ENCODE measurements at regions not wholly inside any gene's neighbourhood (a gene's known extent, or its start where the extent isn't known, plus 50 kb on each side); places are given as distances from the start of the nearest gene placed in this dataset.

DNA sequence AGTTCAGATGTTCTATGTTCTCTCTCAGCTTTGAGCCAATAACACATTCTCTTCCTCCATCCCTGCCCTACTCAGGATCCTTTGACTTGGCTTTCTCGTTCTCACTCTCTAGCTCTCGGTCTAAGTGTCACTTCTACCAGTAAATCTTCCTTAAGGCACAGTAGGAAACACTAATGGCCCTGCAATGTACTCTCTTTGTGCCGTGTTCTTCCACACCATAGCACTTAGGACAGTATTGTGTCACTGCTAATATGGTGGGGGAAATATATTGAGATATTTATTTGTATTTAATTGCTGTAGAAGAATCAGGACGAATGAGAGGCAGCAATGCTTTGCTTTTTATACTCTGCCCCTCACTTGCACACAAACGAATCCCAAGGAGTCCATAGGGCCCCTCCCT, 493.1 kb downstream of the SHISA9 start:
- no peak for DNase-seq

DNA sequence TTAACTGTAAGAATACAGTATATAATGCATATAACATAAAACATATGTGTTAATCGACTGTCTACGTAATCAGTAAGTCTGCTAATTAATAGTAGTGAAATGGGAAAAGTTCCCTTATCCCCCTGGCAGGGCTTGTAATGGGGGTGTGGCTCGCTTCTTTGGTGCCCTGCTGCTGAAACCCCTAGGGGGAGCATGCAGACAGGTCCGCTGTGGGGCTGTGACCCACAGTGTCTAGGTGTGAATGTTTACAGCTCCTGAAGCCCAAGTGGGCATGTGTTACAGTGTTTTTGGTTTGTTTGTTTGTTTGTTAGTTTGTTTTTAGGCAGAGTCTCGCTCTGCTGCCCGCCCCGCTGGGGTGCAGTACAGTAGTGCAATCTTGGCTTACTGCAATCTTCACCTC, 495.7 kb downstream of the SHISA9 start:
- no peak for DNase-seq

- DNase-seq: no peak
Observed at GRCh38 chr16:13401641-13402040, 500.2 kb downstream of the SHISA9 start.

DNA sequence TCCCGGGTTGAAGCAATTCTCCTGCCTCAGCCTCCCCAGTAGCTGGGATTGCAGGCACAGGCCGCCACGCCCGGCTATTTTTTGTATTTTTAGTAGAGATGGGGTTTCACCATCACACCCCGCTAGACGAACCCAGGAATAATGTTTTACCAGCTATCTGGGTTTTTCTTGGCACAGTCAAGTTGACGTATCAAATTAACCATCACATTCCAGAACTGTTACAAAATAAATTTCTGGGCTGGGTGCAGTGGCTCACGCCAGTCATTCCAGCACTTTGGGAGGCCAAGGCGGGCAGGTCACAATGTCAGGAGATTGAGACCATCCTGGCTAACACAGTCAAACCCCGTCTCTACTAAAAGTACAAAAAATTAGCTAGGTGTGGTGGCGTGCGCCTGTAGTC, 501.2 kb downstream of the SHISA9 start:
- DNase-seq: no peak

- DNase-seq: no peak
Observed at GRCh38 chr16:13403326-13403725, 501.9 kb downstream of the SHISA9 start.

DNA sequence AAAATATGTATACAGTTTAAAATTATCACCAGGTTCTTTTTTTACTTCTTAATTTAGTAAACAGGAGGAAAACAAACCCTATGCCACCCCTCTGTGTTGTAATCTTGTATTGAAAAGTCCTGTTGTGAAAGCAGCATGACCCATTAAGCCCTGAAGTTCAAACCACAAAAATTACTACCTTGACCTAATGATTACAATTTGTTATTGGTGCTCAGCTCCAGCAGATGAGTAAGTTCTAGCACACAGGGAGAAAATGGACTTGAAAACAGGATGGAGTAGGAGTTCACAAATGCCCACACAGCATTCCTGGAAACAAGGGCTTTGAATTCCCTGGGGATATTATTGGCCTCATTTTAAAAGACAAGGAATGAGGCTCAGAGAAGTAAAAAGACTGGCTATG, 505.8 kb upstream of the ERCC4 start:
- DNase-seq: no peak

DNA sequence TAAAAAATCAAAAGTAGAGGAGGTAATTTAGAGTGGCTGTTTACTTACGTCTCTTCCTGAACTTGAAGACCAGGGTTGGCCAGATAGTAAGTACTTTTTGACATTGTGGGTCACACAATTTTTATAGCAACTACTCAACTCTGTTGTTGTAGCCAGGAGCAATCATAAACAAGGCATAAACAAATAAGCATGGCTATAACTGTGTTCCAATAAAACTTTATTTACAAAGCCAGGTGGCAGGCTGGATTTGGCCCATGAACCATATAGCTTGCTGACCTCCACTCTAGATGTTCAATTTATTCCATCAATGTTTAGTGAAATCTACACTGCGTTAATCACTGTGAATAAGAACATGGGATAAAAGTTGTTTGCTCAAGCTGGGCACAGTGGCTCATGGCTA, 500.4 kb upstream of the ERCC4 start:
- DNase-seq: no peak

DNA sequence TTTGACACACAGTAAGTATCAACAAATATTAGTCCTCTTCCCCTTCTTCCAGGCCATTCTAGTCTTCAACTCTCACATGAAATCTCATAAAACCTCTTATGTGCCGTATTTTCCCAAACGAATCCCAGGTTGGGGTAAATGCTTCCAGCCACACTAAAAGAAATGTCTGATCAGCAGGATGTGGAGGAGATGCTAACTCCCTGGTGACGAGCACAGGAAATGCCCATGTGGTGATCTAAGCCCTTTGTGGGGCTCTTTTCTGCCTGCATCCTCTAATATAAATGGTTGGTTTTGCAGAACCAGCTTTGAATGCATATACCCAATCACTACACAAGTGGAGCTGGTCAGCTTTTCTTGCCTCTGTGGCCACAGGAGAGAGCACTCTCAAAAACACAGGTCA, 498.2 kb upstream of the ERCC4 start:
- DNase-seq: no peak

DNA sequence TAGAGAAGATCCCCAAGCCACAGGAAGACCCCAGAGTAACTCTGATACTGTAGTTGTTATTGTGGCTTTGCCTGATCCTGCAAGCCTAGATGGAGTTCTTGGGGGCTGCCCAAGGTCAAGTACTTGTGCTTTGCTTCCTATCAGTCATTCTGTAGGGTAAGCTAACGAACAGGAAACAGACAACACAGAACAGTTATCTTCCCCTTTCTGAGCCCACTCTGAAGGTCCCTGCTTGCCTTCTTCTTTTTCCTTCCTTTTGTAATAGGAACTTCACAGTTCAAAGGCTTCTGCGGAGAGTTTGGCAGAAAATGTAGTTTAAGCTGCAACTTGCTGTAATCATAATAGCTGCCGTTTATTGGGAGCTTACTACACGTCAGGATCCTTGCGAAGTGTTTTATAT, 494.1 kb upstream of the ERCC4 start:
- DNase-seq: no peak

DNA sequence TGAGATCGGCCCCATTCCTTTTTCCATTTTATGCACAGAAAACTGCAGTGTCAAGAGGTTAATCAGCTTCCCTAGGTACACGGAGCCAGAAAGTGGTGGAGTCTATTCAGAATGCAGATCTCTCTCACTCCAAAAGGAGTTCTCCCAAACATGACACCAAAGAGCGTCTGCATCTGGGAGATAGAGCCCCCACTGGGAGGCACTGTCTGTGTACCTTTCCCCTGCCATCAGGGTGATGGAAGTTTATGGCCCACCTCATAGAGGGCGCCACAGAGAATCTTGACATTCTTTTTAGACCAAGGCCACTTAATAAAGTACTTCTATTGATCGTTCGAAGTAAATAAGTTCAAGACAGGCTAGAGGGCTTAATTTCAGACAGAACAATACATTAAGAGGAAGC, 493.7 kb upstream of the ERCC4 start:
- no peak for DNase-seq

DNA sequence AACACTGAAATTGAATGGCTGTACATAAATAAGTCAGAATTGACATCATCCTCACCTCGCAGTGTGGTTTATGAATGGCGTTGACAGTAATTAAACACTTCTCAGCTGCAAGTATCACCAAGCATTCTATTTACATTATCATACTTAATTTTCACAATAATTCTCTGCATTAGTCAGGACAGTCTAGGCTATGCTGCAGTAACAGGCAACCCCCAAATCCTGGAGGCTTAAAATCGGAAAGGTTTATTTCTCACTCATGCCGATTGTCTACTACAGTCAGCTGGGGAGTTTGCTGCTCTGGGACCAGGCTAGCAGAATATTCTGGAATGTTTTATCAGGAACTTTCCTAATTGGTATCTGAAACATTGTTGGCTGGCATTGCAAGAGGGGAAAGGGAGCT, 493.2 kb upstream of the ERCC4 start:
- DNase-seq: no peak

GRCh38 chr16:13427943-13428342, 492.0 kb upstream of the ERCC4 start:
- no peak for DNase-seq

GRCh38 chr16:13429416-13429815, 490.5 kb upstream of the ERCC4 start:
- DNase-seq: no peak

GRCh38 chr16:13435415-13435814, 484.5 kb upstream of the ERCC4 start:
- no peak for DNase-seq

- no peak for DNase-seq
Observed at GRCh38 chr16:13435873-13436474, 484.0 kb upstream of the ERCC4 start.

DNA sequence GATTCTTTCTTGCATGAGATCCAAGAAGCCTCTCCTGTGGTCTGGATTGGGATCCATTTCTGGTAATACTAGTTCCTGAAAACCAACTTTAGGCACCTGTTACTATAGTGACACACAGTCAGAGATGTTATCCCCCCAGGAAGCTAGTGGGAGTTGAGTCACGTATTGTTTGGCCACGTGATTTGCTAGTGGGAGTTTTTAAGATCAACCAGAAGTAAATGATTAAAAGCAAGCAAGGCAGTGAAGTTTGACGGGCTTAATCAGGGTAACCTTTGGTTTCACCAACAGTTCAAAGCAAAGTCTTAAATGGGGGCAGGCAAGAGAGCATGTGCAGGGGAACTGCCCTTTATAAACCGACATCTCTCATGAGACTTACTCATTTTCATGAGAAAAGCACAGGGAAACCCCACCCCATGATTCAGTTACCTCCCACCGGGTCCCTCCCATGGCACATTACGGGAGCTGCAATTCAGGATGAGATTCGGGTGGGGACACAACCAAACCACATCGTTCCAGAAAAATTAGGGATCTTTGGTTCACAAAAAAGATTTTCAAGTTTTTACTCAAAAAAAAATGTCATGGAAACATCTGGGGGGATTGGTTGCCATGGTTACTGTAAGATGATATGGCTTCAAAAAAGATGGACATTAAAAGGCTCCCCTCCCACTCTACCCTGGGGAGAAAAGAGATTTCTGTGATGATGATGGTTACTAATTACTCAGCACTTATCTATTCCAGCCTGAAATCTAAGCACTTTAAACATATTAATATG, 483.1 kb upstream of the ERCC4 start:
- DNase-seq: no peak

DNA sequence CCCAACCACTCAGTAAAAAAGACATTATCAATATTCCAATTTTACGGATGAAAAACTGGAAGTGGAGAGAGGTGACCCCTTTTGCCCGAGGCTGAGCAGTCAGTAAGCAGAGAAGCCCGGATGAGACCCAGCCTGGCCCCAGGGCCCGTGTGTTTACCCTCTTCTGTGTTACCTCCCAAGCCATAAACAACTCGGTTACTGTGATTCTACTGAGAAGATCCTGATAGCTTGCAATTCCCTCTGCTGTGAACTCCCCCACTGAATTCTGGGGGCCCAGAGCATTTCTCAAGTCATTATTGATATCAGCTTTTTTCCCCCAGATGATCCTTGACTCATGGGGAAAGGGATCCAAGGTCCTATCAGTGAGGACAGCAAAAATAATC, 482.6 kb upstream of the ERCC4 start:
- no peak for DNase-seq

- no peak for DNase-seq
Observed at GRCh38 chr16:13438064-13438463, 481.9 kb upstream of the ERCC4 start.

DNA sequence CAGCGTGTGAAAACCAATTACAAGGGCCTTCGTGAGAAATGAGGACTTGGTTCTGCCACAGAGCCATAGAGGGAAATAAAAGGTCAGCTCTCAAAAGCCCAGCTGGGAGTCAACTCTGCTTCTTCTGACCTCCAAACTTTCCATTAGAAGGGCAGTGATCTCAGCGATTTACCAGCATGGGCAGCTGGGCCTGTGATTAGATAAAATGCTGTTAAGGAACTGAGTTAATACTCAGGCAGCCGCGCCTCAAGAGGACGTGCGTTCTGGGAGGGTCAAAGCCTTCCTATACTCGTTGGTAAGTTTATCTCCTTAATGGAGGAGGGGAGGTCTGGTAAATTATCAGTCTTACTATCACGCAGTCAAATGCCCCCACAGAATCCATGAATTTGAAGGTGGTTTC, 480.2 kb upstream of the ERCC4 start:
- no peak for DNase-seq

- no peak for DNase-seq
Observed at GRCh38 chr16:13441675-13442074, 478.3 kb upstream of the ERCC4 start.

- DNase-seq: no peak
Observed at GRCh38 chr16:13448346-13448745, 471.6 kb upstream of the ERCC4 start.

GRCh38 chr16:13453325-13453724, 466.6 kb upstream of the ERCC4 start:
- no peak for DNase-seq

DNA sequence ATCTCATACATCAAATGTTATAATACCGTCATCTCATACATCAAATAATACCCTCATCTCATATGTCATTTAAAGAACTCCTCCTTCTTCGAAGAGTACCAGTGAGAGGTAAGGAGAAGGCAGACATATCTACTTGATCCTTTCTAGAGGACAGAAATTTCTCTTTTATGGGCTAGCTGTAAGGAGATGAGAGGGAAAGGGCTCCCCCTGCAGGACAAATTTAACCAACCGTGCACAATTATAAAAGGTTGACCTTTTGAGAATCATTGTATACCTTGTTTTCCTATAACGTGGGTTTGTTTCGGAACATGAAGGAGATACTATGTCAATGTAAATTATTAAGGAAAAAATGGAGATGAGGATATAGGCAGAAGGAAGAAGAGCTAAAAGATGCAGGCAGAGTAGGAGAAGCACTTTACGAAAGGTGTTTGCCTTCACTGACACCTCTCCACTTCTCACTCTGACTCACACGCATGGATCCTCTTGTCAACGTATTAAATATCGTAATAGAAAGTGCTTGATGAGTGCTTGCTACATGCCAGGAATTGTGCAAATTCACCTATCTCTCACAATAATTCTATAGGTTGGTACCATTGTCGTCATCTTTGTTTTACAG, 465.9 kb upstream of the ERCC4 start:
- DNase-seq: no peak

GRCh38 chr16:13463619-13464018, 456.3 kb upstream of the ERCC4 start:
- DNase-seq: no peak

- DNase-seq: no peak
Observed at GRCh38 chr16:13471036-13471435, 448.9 kb upstream of the ERCC4 start.

Data from NCI-H526 treated with DMSO at 0.1 percent for 48 hours (cell line).